CD14-positive monocyte (primary cell): ENCODE measurements at regions not wholly inside any gene's neighbourhood (a gene's known extent, or its start where the extent isn't known, plus 50 kb on each side); places are given as distances from the start of the nearest gene placed in this dataset.

ENCODE experiments used
- DNase-seq, 3 donors: peaks; one replicate each; pipeline ENCODE4 v3.0.0-alpha.2; 2011 to 2022
- H2AFZ ChIP-seq: 2 replicates; pipeline ENCODE4 v1.6.0; 2012; ENCODE audit warnings: mild to moderate bottlenecking, low read depth, low read length, inconsistent platforms; ENCODE audit not compliant: insufficient read depth, poor library complexity, severe bottlenecking
- H3K27ac ChIP-seq, 2 donors: 1 replicate in 1 of 2; 2 replicates in 1 of 2; pipeline ENCODE4 v1.5.1; 2012 to 2013; ENCODE audit warnings: low read length in 2 of 2, control low read depth in 1 of 2, inconsistent platforms in 1 of 2, low read depth in 1 of 2, mild to moderate bottlenecking in 1 of 2
- H3K27me3 ChIP-seq, 2 donors: one replicate each; pipeline versions ENCODE4 v1.6.0 to v1.6.1; 2011 to 2013; ENCODE audit warnings: low read length in 2 of 2; ENCODE audit not compliant: control insufficient read depth in 2 of 2, insufficient read depth in 2 of 2
- H3K36me3 ChIP-seq, 2 donors: replicated peaks in 1 of 2; 1 replicate in 1 of 2; 2 replicates in 1 of 2; pipeline versions ENCODE4 v1.5.1 to v1.6.1; 2012 to 2013; ENCODE audit warnings: low read length in 2 of 2, control low read depth in 1 of 2, inconsistent platforms in 1 of 2, mild to moderate bottlenecking in 1 of 2; ENCODE audit not compliant: insufficient read depth in 2 of 2, control insufficient read depth in 1 of 2
- H3K4me1 ChIP-seq, 2 donors: 1 replicate in 1 of 2; 2 replicates in 1 of 2; pipeline versions ENCODE4 v1.5.1 to v1.6.1; 2012 to 2013; ENCODE audit warnings: low read length in 2 of 2, control low read depth in 1 of 2, inconsistent platforms in 1 of 2, mild to moderate bottlenecking in 1 of 2, moderate library complexity in 1 of 2; ENCODE audit not compliant: insufficient read depth in 2 of 2, control insufficient read depth in 1 of 2
- H3K4me2 ChIP-seq: replicated peaks from 2 replicates; pipeline ENCODE3; 2012; ENCODE audit warnings: low read length, moderate library complexity, mild to moderate bottlenecking; ENCODE audit not compliant: poor library complexity, severe bottlenecking; ENCODE audit errors: extremely low read depth
- H3K4me3 ChIP-seq, 3 experiments: fragments of 200-600 bp in 1 of 3; sonication (generic) in 1 of 3; replicated peaks in 1 of 3; 1 replicate in 2 of 3; 2 replicates in 1 of 3; pipeline ENCODE4 v1.5.1; 2011 to 2013; ENCODE audit warnings: low read length in 3 of 3, mild to moderate bottlenecking in 3 of 3, control low read depth in 2 of 3, low read depth in 2 of 3, inconsistent platforms in 1 of 3, moderate library complexity in 1 of 3
- H3K79me2 ChIP-seq: 2 replicates; pipeline ENCODE4 v1.6.0; 2012; ENCODE audit warnings: mild to moderate bottlenecking, control low read depth, inconsistent platforms, low read length, moderate library complexity; ENCODE audit not compliant: insufficient read depth
- H3K9ac ChIP-seq: 2 replicates; pipeline ENCODE4 v1.6.0; 2017; ENCODE audit warnings: low read length, mild to moderate bottlenecking; ENCODE audit not compliant: insufficient read depth, poor library complexity, severe bottlenecking
- H3K9me3 ChIP-seq, 2 donors: replicated peaks in 1 of 2; 1 replicate in 1 of 2; 2 replicates in 1 of 2; pipeline versions ENCODE4 v1.5.1 to v1.6.1; 2012 to 2013; ENCODE audit warnings: low read length in 2 of 2, control low read depth in 1 of 2; ENCODE audit not compliant: control insufficient read depth in 1 of 2, insufficient read depth in 1 of 2
- H4K20me1 ChIP-seq: 2 replicates; pipeline ENCODE4 v1.6.0; 2012; ENCODE audit warnings: mild to moderate bottlenecking, low read length, control low read depth, moderate library complexity; ENCODE audit not compliant: insufficient read depth
- H3K27ac Mint-ChIP-seq, 7 donors: one replicate each; pipeline ENCODE4 v1.8.0; 2020; ENCODE audit warnings: mild to moderate bottlenecking in 7 of 7, mixed read lengths in 7 of 7, moderate library complexity in 6 of 7, inconsistent platforms in 2 of 7
- H3K27me3 Mint-ChIP-seq, 3 donors: one replicate each; pipeline ENCODE4 v1.8.0; 2021 to 2022; ENCODE audit warnings: low read depth in 3 of 3, mild to moderate bottlenecking in 3 of 3, mixed read lengths in 3 of 3, moderate library complexity in 3 of 3, inconsistent platforms in 1 of 3
- H3K36me3 Mint-ChIP-seq, 2 donors: one replicate each; pipeline ENCODE4 v1.8.0; 2020; ENCODE audit warnings: mixed read lengths in 2 of 2, inconsistent platforms in 1 of 2, mild to moderate bottlenecking in 1 of 2
- H3K4me1 Mint-ChIP-seq: one replicate; pipeline ENCODE4 v1.8.0; 2020; ENCODE audit warnings: mild to moderate bottlenecking, mixed read lengths
- H3K4me3 Mint-ChIP-seq, 2 donors: one replicate each; pipeline ENCODE4 v1.8.0; 2020; ENCODE audit warnings: mild to moderate bottlenecking in 2 of 2, mixed read lengths in 2 of 2, moderate library complexity in 1 of 2
- H3K9me3 Mint-ChIP-seq, 7 donors: one replicate each; pipeline ENCODE4 v1.8.0; 2020 to 2022; ENCODE audit warnings: mixed read lengths in 7 of 7, mild to moderate bottlenecking in 6 of 7, moderate library complexity in 6 of 7, inconsistent platforms in 2 of 7
- CTCF ChIP-seq: fragments of 200-600 bp; IDR thresholded peaks from one replicate; pipeline ENCODE4 v1.8.0; 2022; ENCODE audit warnings: antibody characterized with exemption, mild to moderate bottlenecking
- WGBS: methylation state at CpG from one replicate; pipeline ENCODE4 v1.1.5; 2013; ENCODE audit warnings: missing lambda C conversion rate; ENCODE audit not compliant: insufficient coverage; 5-methylcytosine and 5-hydroxymethylcytosine counted together
- intact Hi-C, 2 donors: fragments of 100-400 bp; cut with micrococcal nuclease; formaldehyde crosslinking; loops; one replicate each; pipeline versions ENCODE4 v1.15.0 to v1.15.1; 2023

- Histone ChIP-seq H3K27ac (no peak overlapping the region), H4K20me1 (no peaks in the 10 kb centered on the region), H3K27me3 (no peaks in the 10 kb centered on the region), H3K79me2 (no peaks in the 10 kb centered on the region), H3K4me3 (no peak overlapping the region), H3K4me1 (no peaks in the 10 kb centered on the region), H3K9ac (no peak overlapping the region), H2AFZ (no peak overlapping the region), H3K9me3 (peaks cover 5 to 6% of the 10 kb centered on the region in 2 donors), H3K4me2 (no peak overlapping the region), H3K36me3 (no peaks in the 10 kb centered on the region)
- no peak for TF ChIP-seq CTCF
- no peak for DNase-seq
- Mint-ChIP-seq H3K27me3 (peaks cover 0 to 6% (median 0%) of the 10 kb centered on the region in 3 donors), H3K27ac (no peak overlapping the region), H3K9me3 (peaks cover 0 to 11% (median 6%) of the 10 kb centered on the region in 7 donors), H3K4me1 (no peaks in the 10 kb centered on the region), H3K36me3 (no peaks in the 10 kb centered on the region), H3K4me3 (no peak overlapping the region)
- WGBS: 76% methylated on average over 2 of the region's 4 CpGs
- intact Hi-C loops: no loop called here
Observed at GRCh38 chr10:8712656-8713055, 658.2 kb downstream of the GATA3 start.

GRCh38 chr10:8719971-8720370 is 665.5 kb downstream of the GATA3 start:
- WGBS: no CpG with 5 or more reads among the region's 4 CpGs
- Histone ChIP-seq H3K4me3 (no peak overlapping the region), H3K4me1 (no peaks in the 10 kb centered on the region), H3K4me2 (no peak overlapping the region), H3K9me3 (peaks cover 14 to 17% of the 10 kb centered on the region in 2 donors), H3K36me3 (no peaks in the 10 kb centered on the region), H3K9ac (no peak overlapping the region), H3K79me2 (no peaks in the 10 kb centered on the region), H3K27ac (no peak overlapping the region), H4K20me1 (no peaks in the 10 kb centered on the region), H3K27me3 (no peaks in the 10 kb centered on the region), H2AFZ (no peak overlapping the region)
- no peak for DNase-seq
- Mint-ChIP-seq H3K4me1 (no peaks in the 10 kb centered on the region), H3K27ac (no peak overlapping the region), H3K36me3 (no peaks in the 10 kb centered on the region), H3K4me3 (no peak overlapping the region), H3K27me3 (no peaks in the 10 kb centered on the region), H3K9me3 (peaks cover 8 to 17% (median 15%) of the 10 kb centered on the region in 7 donors)
- no peak for TF ChIP-seq CTCF
- intact Hi-C loops: no loop called here
